GM12878 (cell line): ENCODE measurements at regions not wholly inside any gene's neighbourhood (a gene's known extent, or its start where the extent isn't known, plus 50 kb on each side); places are given as distances from the start of the nearest gene placed in this dataset.

Experiments
- ATAC-seq: fragments of 200-7000 bp; cut with Tn5 transposase; 3 replicates; pipeline ENCODE4 v1.9.1; 2020; ENCODE audit warnings: mild to moderate bottlenecking, moderate library complexity
- BruUV-seq: library from RNA; stranded (reverse); fragments of 400-500 nt; replicated peaks from 2 replicates; lab custom pipeline; 2021; lab: Mats Ljungman, UMichigan
- CTCF ChIA-PET: fragments of 300-600 bp; sonication (Branson Sonifier 250); formaldehyde crosslinking; extraction: SDS; loops from one replicate; lab custom pipeline; 2021; ENCODE audit warnings: inconsistent platforms; lab: Yijun Ruan, JAX
- POLR2A ChIA-PET: fragments of 350-600 bp; formaldehyde crosslinking; extraction: SDS; loops from one replicate; lab custom pipeline; 2021; ENCODE audit warnings: inconsistent platforms; lab: Charles Lee
- RAD21 ChIA-PET: fragments of 300-600 bp; sonication (Branson Sonifier 250); formaldehyde crosslinking; loops from one replicate; lab custom pipeline; 2023; ENCODE audit warnings: antibody characterized with exemption; ENCODE audit not compliant: unreplicated experiment; lab: Charles Lee
- SMC1A ChIA-PET: fragments of 300-600 bp; sonication (Branson Sonifier 250); formaldehyde crosslinking; loops from one replicate; lab custom pipeline; 2023; ENCODE audit not compliant: unreplicated experiment, uncharacterized antibody; lab: Charles Lee
- DNase-seq: peaks from one replicate; pipeline ENCODE4 v3.0.0-alpha.2; 2011; ENCODE audit warnings: low read depth, low spot score
- FAIRE-seq: peaks from 3 replicates; lab custom pipeline; 2011; peaks lifted over from hg19 to GRCh38; lab: Jason Lieb, UNC
- H2AFZ ChIP-seq: 2 replicates; pipeline ENCODE4 v1.6.0; 2011; ENCODE audit warnings: low read depth, low read length, control low read depth; ENCODE audit not compliant: control insufficient read depth
- H3K27ac ChIP-seq: 2 replicates; pipeline ENCODE4 v1.5.1; 2011; ENCODE audit warnings: control low read depth; ENCODE audit not compliant: control insufficient read depth, insufficient read depth
- H3K27me3 ChIP-seq, 2 experiments: replicated peaks in 1 of 2; 2 replicates each; pipeline versions ENCODE4 v1.6.0 to v1.6.1; 2011; ENCODE audit warnings: low read length in 1 of 2; ENCODE audit not compliant: control insufficient read depth in 2 of 2, insufficient read depth in 2 of 2
- H3K36me3 ChIP-seq, 2 experiments: 2 replicates each; pipeline ENCODE4 v1.5.1; 2011; ENCODE audit warnings: low read length in 1 of 2; ENCODE audit not compliant: control insufficient read depth in 2 of 2, insufficient read depth in 2 of 2
- H3K4me1 ChIP-seq: 2 replicates; pipeline ENCODE4 v1.6.1; 2011; ENCODE audit warnings: mild to moderate bottlenecking, low read length, moderate library complexity, mixed read lengths; ENCODE audit not compliant: control insufficient read depth, insufficient read depth
- H3K4me2 ChIP-seq: 2 replicates; pipeline ENCODE4 v1.6.0; 2011; ENCODE audit warnings: control low read depth; ENCODE audit not compliant: control insufficient read depth, insufficient read depth
- H3K4me3 ChIP-seq: fragments of 200-600 bp; sonication (generic); 2 replicates; pipeline ENCODE4 v1.5.1; 2016
- H3K79me2 ChIP-seq: 2 replicates; pipeline ENCODE4 v1.6.0; 2011; ENCODE audit warnings: low read length; ENCODE audit not compliant: control insufficient read depth, insufficient read depth
- H3K9ac ChIP-seq: 2 replicates; pipeline ENCODE4 v1.8.0; 2011; ENCODE audit warnings: low read length, control low read depth, mixed read lengths; ENCODE audit not compliant: control insufficient read depth, insufficient read depth
- H3K9me3 ChIP-seq: replicated peaks from 3 replicates; pipeline ENCODE4 v1.5.1; 2011; ENCODE audit warnings: mild to moderate bottlenecking, low read length; ENCODE audit not compliant: control insufficient read depth, insufficient read depth
- H4K20me1 ChIP-seq: 2 replicates; pipeline ENCODE4 v1.6.0; 2011; ENCODE audit not compliant: control insufficient read depth, insufficient read depth
- ASH2L ChIP-seq: fragments of 300-600, 200-600 bp; sonication (generic); IDR thresholded peaks from 2 replicates; pipeline ENCODE4 v1.6.1; 2017; ENCODE audit warnings: low read depth, mild to moderate bottlenecking, borderline replicate concordance
- ATF7 ChIP-seq: fragments of 450-650 bp; IDR thresholded peaks from 2 replicates; pipeline ENCODE4 v1.6.1; 2016; ENCODE audit warnings: low read depth, mild to moderate bottlenecking
- CEBPB ChIP-seq, 2 experiments: fragments of 150-350 bp in 1 of 2; IDR thresholded peaks; 2 replicates each; pipeline ENCODE4 v1.6.1; 2012 to 2014; ENCODE audit warnings: low read depth in 2 of 2, low read length in 2 of 2, borderline replicate concordance in 1 of 2, inconsistent platforms in 1 of 2
- CREB1 ChIP-seq: IDR thresholded peaks from 2 replicates; pipeline ENCODE4 v1.6.1; 2012; ENCODE audit warnings: low read depth, mild to moderate bottlenecking, inconsistent platforms
- PAX8 ChIP-seq: fragments of 450-650 bp; IDR thresholded peaks from 2 replicates; pipeline ENCODE4 v1.6.1; 2017; ENCODE audit warnings: mild to moderate bottlenecking, moderate library complexity
- SIX5 ChIP-seq: IDR thresholded peaks from 2 replicates; pipeline ENCODE4 v1.6.1; 2011; ENCODE audit warnings: mild to moderate bottlenecking, low read depth, low read length, moderate library complexity; ENCODE audit not compliant: severe bottlenecking
- SUPT20H ChIP-seq: IDR thresholded peaks from 2 replicates; pipeline ENCODE4 v1.6.1; 2011; ENCODE audit warnings: low read depth, mild to moderate bottlenecking, low read length, moderate library complexity, borderline replicate concordance; ENCODE audit not compliant: control insufficient read depth
- ZNF384 ChIP-seq: IDR thresholded peaks from 2 replicates; pipeline ENCODE4 v1.6.1; 2012; ENCODE audit warnings: low read depth, mild to moderate bottlenecking, low read length, improper control_type of control experiment, borderline replicate concordance
- ZSCAN29 ChIP-seq: fragments of 450-650 bp; IDR thresholded peaks from 2 replicates; pipeline ENCODE4 v1.6.1; 2017; ENCODE audit warnings: mild to moderate bottlenecking, moderate library complexity
- WGBS: methylation state at CpG from one replicate; pipeline ENCODE4 v1.1.6; 2016; ENCODE audit warnings: low lambda C conversion rate; ENCODE audit not compliant: insufficient replicate concordance, insufficient coverage; ENCODE audit errors: missing lambda C conversion rate; 5-methylcytosine and 5-hydroxymethylcytosine counted together
- in situ Hi-C: fragments of 300-500 bp; cut with MboI; formaldehyde crosslinking; loops from 9 replicates; pipeline ENCODE4 v1.14.3; 2018; ENCODE audit warnings: mixed read lengths
- intact Hi-C: fragments of 100-400 bp; cut with micrococcal nuclease; formaldehyde crosslinking; loops from one replicate; pipeline ENCODE4 v1.14.2; 2022; ENCODE audit not compliant: unreplicated experiment
- TF ChIP-seq, protein P1 (sequence below): fragments of 450-650 bp; formaldehyde crosslinking; IDR thresholded peaks from 2 replicates; pipeline ENCODE4 v1.4.0; 2020; ENCODE audit warnings: mild to moderate bottlenecking, moderate library complexity
- TF ChIP-seq, protein P2 (sequence below): fragments of 450-650 bp; IDR thresholded peaks from 2 replicates; pipeline ENCODE4 v1.6.1; 2018; ENCODE audit warnings: borderline replicate concordance, mild to moderate bottlenecking; ENCODE audit not compliant: partially characterized antibody
- TF ChIP-seq, protein P3 (sequence below): IDR thresholded peaks from 2 replicates; pipeline ENCODE4 v1.6.1; 2011; ENCODE audit warnings: low read depth, low read length, improper control_type of control experiment, borderline replicate concordance

DNA sequence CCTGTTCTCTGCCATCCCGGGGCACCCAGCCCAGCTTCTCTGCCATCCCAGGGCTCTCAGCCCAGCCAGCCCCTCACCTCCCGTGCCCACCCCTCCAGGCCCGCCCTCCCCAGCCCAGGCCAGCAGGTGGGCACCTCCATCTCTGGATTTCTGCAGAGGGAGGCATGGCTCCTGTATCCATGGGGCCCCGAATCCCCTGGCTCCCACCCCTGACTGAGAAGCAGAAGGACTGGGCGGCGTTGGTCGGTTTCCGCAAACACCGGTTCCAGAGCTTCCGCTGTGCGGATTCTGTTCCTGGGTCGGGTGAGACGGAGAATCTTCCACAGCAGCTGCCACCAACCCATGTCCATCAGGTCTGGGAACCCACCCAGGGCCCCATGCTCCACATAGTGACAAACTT lies 240.3 kb downstream of the BRD1 start (continued):
- TF ChIP-seq, protein P1, sequence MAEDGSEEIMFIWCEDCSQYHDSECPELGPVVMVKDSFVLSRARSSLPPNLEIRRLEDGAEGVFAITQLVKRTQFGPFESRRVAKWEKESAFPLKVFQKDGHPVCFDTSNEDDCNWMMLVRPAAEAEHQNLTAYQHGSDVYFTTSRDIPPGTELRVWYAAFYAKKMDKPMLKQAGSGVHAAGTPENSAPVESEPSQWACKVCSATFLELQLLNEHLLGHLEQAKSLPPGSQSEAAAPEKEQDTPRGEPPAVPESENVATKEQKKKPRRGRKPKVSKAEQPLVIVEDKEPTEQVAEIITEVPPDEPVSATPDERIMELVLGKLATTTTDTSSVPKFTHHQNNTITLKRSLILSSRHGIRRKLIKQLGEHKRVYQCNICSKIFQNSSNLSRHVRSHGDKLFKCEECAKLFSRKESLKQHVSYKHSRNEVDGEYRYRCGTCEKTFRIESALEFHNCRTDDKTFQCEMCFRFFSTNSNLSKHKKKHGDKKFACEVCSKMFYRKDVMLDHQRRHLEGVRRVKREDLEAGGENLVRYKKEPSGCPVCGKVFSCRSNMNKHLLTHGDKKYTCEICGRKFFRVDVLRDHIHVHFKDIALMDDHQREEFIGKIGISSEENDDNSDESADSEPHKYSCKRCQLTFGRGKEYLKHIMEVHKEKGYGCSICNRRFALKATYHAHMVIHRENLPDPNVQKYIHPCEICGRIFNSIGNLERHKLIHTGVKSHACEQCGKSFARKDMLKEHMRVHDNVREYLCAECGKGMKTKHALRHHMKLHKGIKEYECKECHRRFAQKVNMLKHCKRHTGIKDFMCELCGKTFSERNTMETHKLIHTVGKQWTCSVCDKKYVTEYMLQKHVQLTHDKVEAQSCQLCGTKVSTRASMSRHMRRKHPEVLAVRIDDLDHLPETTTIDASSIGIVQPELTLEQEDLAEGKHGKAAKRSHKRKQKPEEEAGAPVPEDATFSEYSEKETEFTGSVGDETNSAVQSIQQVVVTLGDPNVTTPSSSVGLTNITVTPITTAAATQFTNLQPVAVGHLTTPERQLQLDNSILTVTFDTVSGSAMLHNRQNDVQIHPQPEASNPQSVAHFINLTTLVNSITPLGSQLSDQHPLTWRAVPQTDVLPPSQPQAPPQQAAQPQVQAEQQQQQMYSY (CRISPR knock-in tag) = no peak
- TF ChIP-seq PAX8 = no peak
- TF ChIP-seq, protein P2, sequence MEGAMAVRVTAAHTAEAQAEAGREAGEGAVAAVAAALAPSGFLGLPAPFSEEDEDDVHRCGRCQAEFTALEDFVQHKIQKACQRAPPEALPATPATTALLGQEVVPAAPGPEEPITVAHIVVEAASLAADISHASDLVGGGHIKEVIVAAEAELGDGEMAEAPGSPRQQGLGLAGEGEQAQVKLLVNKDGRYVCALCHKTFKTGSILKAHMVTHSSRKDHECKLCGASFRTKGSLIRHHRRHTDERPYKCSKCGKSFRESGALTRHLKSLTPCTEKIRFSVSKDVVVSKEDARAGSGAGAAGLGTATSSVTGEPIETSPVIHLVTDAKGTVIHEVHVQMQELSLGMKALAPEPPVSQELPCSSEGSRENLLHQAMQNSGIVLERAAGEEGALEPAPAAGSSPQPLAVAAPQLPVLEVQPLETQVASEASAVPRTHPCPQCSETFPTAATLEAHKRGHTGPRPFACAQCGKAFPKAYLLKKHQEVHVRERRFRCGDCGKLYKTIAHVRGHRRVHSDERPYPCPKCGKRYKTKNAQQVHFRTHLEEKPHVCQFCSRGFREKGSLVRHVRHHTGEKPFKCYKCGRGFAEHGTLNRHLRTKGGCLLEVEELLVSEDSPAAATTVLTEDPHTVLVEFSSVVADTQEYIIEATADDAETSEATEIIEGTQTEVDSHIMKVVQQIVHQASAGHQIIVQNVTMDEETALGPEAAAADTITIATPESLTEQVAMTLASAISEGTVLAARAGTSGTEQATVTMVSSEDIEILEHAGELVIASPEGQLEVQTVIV = no peak
- no peak for TF ChIP-seq ATF7

DNA sequence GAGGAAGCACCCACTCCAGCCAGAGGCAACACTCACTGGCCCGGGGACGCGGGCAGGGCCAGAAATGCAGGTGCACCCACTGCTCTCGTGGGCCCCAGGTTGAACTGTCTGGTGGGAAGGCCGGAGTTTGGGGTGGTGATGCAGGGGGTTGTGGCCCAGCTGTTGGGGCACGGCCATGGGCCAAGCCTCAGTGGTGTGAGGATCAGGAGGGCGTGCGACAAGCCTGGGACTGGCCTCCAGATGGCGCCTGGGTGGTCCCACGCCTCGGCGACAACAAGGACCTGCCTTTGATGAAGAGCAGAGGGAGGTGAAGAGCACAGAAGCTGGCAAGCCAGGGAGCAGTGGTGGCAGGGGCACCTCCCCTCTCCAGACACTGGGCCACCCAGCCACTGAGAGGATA lies 240.8 kb downstream of the BRD1 start:
- Histone ChIP-seq H3K9me3 (no peaks in the 10 kb centered on the region; the same call in 2 of the 3 replicates), H4K20me1 (no peaks in the 10 kb centered on the region), H3K9ac (no peak overlapping the region), H3K36me3 (no peaks in the 10 kb centered on the region; a peak in 2 of 4 replicates), H3K4me3 (no peak overlapping the region), H3K4me1 (no peaks in the 10 kb centered on the region), H3K4me2 (no peak overlapping the region), H3K27me3 (no peaks in the 10 kb centered on the region), H2AFZ (no peak overlapping the region), H3K79me2 (no peaks in the 10 kb centered on the region), H3K27ac (no peak overlapping the region)
- no peak for FAIRE-seq
- in situ Hi-C loops (no loop called here), intact Hi-C loops (no loop called here)
- no peak for ATAC-seq
- SMC1A ChIA-PET = no interaction called here
- RAD21 ChIA-PET = no interaction called here
- CTCF ChIA-PET = no interaction called here
- BruUV-seq = no TSS peak
- 75% methylated on average over 12 of the region's 12 CpGs for WGBS
- POLR2A ChIA-PET = no interaction called here
- DNase-seq = no peak
- TF ChIP-seq ZSCAN29 (no peak), CEBPB (IDR thresholded peaks at IDR 0.05; ENCODE audit: borderline replicate concordance in 1 of 2, low read depth in 2 of 2, low read length in 2 of 2) (no peak), ZNF384 (no peak), CREB1 (no peak), ASH2L (no peak), SIX5 (no peak), SUPT20H (no peak)
- TF ChIP-seq, protein P2 = no peak
- TF ChIP-seq, protein P3, sequence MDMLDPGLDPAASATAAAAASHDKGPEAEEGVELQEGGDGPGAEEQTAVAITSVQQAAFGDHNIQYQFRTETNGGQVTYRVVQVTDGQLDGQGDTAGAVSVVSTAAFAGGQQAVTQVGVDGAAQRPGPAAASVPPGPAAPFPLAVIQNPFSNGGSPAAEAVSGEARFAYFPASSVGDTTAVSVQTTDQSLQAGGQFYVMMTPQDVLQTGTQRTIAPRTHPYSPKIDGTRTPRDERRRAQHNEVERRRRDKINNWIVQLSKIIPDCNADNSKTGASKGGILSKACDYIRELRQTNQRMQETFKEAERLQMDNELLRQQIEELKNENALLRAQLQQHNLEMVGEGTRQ = no peak
